ENCODE measurements at regions not wholly inside any gene's neighbourhood (a gene's known extent, or its start where the extent isn't known, plus 50 kb on each side); places are given as distances from the start of the nearest gene placed in this dataset.
A peak's percentile ranks its signal among the peaks of the same experiment; 100 is the strongest.

- DNase-seq (ENCODE audit: low spot score in 2 of 2) (no peak), FAIRE-seq (no peak)
These were observed 130.8 kb upstream of the MAP1B start for GRCh38 chr5:71976449-71976848.

GRCh38 chr5:71977311-71977710 lies 130.0 kb upstream of the MAP1B start:
- FAIRE-seq: no peak
- DNase-seq (ENCODE audit: low spot score in 2 of 2): no peak

- DNase-seq (ENCODE audit: low spot score in 2 of 2) (no peak), FAIRE-seq (no peak)
These were observed 129.1 kb upstream of the MAP1B start for GRCh38 chr5:71978216-71978615.

- FAIRE-seq: no peak
- DNase-seq (ENCODE audit: low spot score in 2 of 2): no peak
These were observed 124.4 kb upstream of the MAP1B start for GRCh38 chr5:71982717-71983395.

- no peak for DNase-seq (ENCODE audit: low spot score in 2 of 2)
- FAIRE-seq: no peak
These were observed 121.2 kb upstream of the MAP1B start for GRCh38 chr5:71986101-71986500.

- FAIRE-seq: no peak
- DNase-seq (ENCODE audit: low spot score in 2 of 2): no peak
These were observed 118.5 kb upstream of the MAP1B start for GRCh38 chr5:71988808-71989207.

- no peak for FAIRE-seq
- DNase-seq (ENCODE audit: low spot score in 2 of 2): no peak
These were observed 113.7 kb upstream of the MAP1B start for GRCh38 chr5:71993600-71993999.

- no peak for FAIRE-seq
- no peak for DNase-seq (ENCODE audit: low spot score in 2 of 2)
These were observed 110.5 kb upstream of the MAP1B start for GRCh38 chr5:71996789-71997188.

- FAIRE-seq (no peak), DNase-seq (ENCODE audit: low spot score in 2 of 2) (no peak)
These were observed 108.5 kb upstream of the MAP1B start for GRCh38 chr5:71998746-71999145.

GRCh38 chr5:72000707-72001106 lies 106.6 kb upstream of the MAP1B start:
- DNase-seq (ENCODE audit: low spot score in 2 of 2): no peak
- FAIRE-seq: no peak

- DNase-seq (ENCODE audit: low spot score in 2 of 2) (no peak), FAIRE-seq (no peak)
These were observed 101.6 kb upstream of the MAP1B start for GRCh38 chr5:72005671-72006070.

GRCh38 chr5:72006361-72006760 lies 100.9 kb upstream of the MAP1B start:
- DNase-seq (ENCODE audit: low spot score in 2 of 2) (no peak), FAIRE-seq (no peak)

- no peak for FAIRE-seq
- DNase-seq (ENCODE audit: low spot score in 2 of 2): no peak
These were observed 99.8 kb upstream of the MAP1B start for GRCh38 chr5:72007336-72008111.

- FAIRE-seq: no peak
These were observed 98.0 kb upstream of the MAP1B start for GRCh38 chr5:72009280-72009679.

GRCh38 chr5:72010430-72010829 lies 96.8 kb upstream of the MAP1B start:
- DNase-seq (ENCODE audit: low spot score in 2 of 2) (no peak), FAIRE-seq (no peak)

More at GRCh38 chr5:72009280-72009679, 98.0 kb upstream of the MAP1B start:
- DNase-seq (ENCODE audit: low spot score in 2 of 2): no peak

- FAIRE-seq: no peak
- DNase-seq (ENCODE audit: low spot score in 2 of 2): no peak
These were observed 94.4 kb upstream of the MAP1B start for GRCh38 chr5:72012906-72013305.

- peak in 1 of 2 donors; percentile 42 for DNase-seq (ENCODE audit: low spot score in 2 of 2)
- FAIRE-seq: no peak
These were observed 93.3 kb upstream of the MAP1B start for GRCh38 chr5:72013766-72014624.

- no peak for FAIRE-seq
- DNase-seq (ENCODE audit: low spot score in 2 of 2): peak; percentile 5 to 44
These were observed 92.1 kb upstream of the MAP1B start for GRCh38 chr5:72015103-72015548.

GRCh38 chr5:72018143-72018803 lies 89.0 kb upstream of the MAP1B start:
- no peak for DNase-seq (ENCODE audit: low spot score in 2 of 2)

GRCh38 chr5:72020161-72020983 lies 86.9 kb upstream of the MAP1B start:
- DNase-seq (ENCODE audit: low spot score in 2 of 2) (no peak), FAIRE-seq (no peak)

More at GRCh38 chr5:72018143-72018803, 89.0 kb upstream of the MAP1B start:
- no peak for FAIRE-seq
